GM23338 (cell line): ENCODE measurements at regions not wholly inside any gene's neighbourhood (a gene's known extent, or its start where the extent isn't known, plus 50 kb on each side); places are given as distances from the start of the nearest gene placed in this dataset.

Source experiments
- ATAC-seq: fragments of 200-7000 bp; cut with Tn5 transposase; 3 replicates; pipeline ENCODE4 v1.9.1; 2020
- DNase-seq: peaks from one replicate; pipeline ENCODE4 v3.0.0-alpha.2; 2015; ENCODE audit warnings: low spot score
- H2AFZ ChIP-seq: fragments of 200-600 bp; sonication (generic); 2 replicates; pipeline ENCODE4 v1.8.0; 2016; ENCODE audit warnings: antibody characterized with exemption, mild to moderate bottlenecking, moderate library complexity
- H3F3A ChIP-seq: fragments of 200-600 bp; sonication (generic); replicated peaks from 2 replicates; pipeline ENCODE4 v1.8.0; 2017; ENCODE audit warnings: antibody characterized with exemption, mixed run types, low read depth
- H3K27ac ChIP-seq: fragments of 200-600 bp; sonication (generic); 2 replicates; pipeline ENCODE4 v1.6.1; 2016; ENCODE audit warnings: low read depth
- H3K27me3 ChIP-seq: fragments of 200-600 bp; sonication (generic); 2 replicates; pipeline ENCODE4 v1.8.0; 2016; ENCODE audit warnings: mild to moderate bottlenecking, mixed run types, moderate library complexity; ENCODE audit not compliant: insufficient read depth
- H3K36me3 ChIP-seq: fragments of 200-600 bp; sonication (generic); 2 replicates; pipeline ENCODE4 v1.8.0; 2016; ENCODE audit warnings: mild to moderate bottlenecking; ENCODE audit not compliant: insufficient read depth
- H3K4me1 ChIP-seq: fragments of 200-600 bp; sonication (generic); 2 replicates; pipeline ENCODE4 v1.8.0; 2016; ENCODE audit warnings: mild to moderate bottlenecking, moderate library complexity; ENCODE audit not compliant: insufficient read depth
- H3K4me2 ChIP-seq: fragments of 200-600 bp; sonication (generic); 2 replicates; pipeline ENCODE4 v1.7.1; 2017; ENCODE audit warnings: mixed run types
- H3K4me3 ChIP-seq: fragments of 200-600 bp; sonication (generic); 2 replicates; pipeline ENCODE4 v1.6.1; 2016; ENCODE audit warnings: mixed run types
- H3K79me2 ChIP-seq: fragments of 200-600 bp; sonication (generic); replicated peaks from 2 replicates; pipeline ENCODE4 v1.8.0; 2017; ENCODE audit warnings: mild to moderate bottlenecking; ENCODE audit not compliant: insufficient read depth
- H3K9me2 ChIP-seq: fragments of 200-600 bp; sonication (generic); 2 replicates; pipeline ENCODE4 v1.8.0; 2017; ENCODE audit not compliant: insufficient read depth
- H4K20me1 ChIP-seq: fragments of 200-600 bp; sonication (generic); replicated peaks from 2 replicates; pipeline ENCODE4 v1.8.0; 2017; ENCODE audit warnings: mild to moderate bottlenecking; ENCODE audit not compliant: insufficient read depth
- H3K27ac Mint-ChIP-seq: 2 replicates; pipeline ENCODE4 v1.8.0; 2020; ENCODE audit warnings: inconsistent platforms, mild to moderate bottlenecking, moderate library complexity, mixed read lengths
- H3K27me3 Mint-ChIP-seq: 3 replicates; pipeline ENCODE4 v1.8.0; 2022; ENCODE audit warnings: low read depth, mild to moderate bottlenecking, moderate library complexity, mixed read lengths, inconsistent platforms; ENCODE audit not compliant: insufficient read depth, poor library complexity
- H3K36me3 Mint-ChIP-seq: 3 replicates; pipeline ENCODE4 v1.8.0; 2021; ENCODE audit warnings: low read depth, mild to moderate bottlenecking, inconsistent platforms, moderate library complexity, mixed read lengths
- H3K4me1 Mint-ChIP-seq: 3 replicates; pipeline ENCODE4 v1.8.0; 2020; ENCODE audit warnings: mild to moderate bottlenecking, inconsistent platforms, mixed read lengths
- H3K4me3 Mint-ChIP-seq: 3 replicates; pipeline ENCODE4 v1.8.0; 2021; ENCODE audit warnings: moderate library complexity, mild to moderate bottlenecking, inconsistent platforms, mixed read lengths
- H3K9me3 Mint-ChIP-seq: 3 replicates; pipeline ENCODE4 v1.8.0; 2020; ENCODE audit warnings: moderate library complexity, mild to moderate bottlenecking, inconsistent platforms, mixed read lengths
- EZH2phosphoT487 ChIP-seq: fragments of 200-600 bp; sonication (generic); IDR thresholded peaks from one replicate; pipeline ENCODE4 v1.8.1; 2018; ENCODE audit warnings: antibody characterized with exemption; ENCODE audit not compliant: unreplicated experiment
- JUNB ChIP-seq: IDR thresholded peaks from one replicate; pipeline ENCODE4 v1.6.1; 2016; ENCODE audit warnings: antibody characterized with exemption; ENCODE audit not compliant: unreplicated experiment
- NANOG ChIP-seq: IDR thresholded peaks from 2 replicates; pipeline ENCODE4 v1.6.1; 2016; ENCODE audit warnings: antibody characterized with exemption, borderline replicate concordance
- POLR2AphosphoS5 ChIP-seq: IDR thresholded peaks from 2 replicates; pipeline ENCODE4 v1.6.1; 2016; ENCODE audit warnings: antibody characterized with exemption, low read depth
- STAT1 ChIP-seq: IDR thresholded peaks from one replicate; pipeline ENCODE4 v1.6.1; 2016; ENCODE audit warnings: antibody characterized with exemption; ENCODE audit not compliant: unreplicated experiment
- ZNF114 ChIP-seq: fragments of 250-450 bp; sonication (Bioruptor Pico); IDR thresholded peaks from 2 replicates; pipeline ENCODE4 v1.5.0; 2020; ENCODE audit warnings: mild to moderate bottlenecking, moderate library complexity
- ZNF331 ChIP-seq: fragments of 250-450 bp; sonication (Bioruptor Pico); IDR thresholded peaks from 2 replicates; pipeline ENCODE4 v1.5.0; 2020; ENCODE audit warnings: low read depth, mild to moderate bottlenecking, moderate library complexity
- TF ChIP-seq, protein P1 (sequence below): fragments of 250-450 bp; sonication (Bioruptor Pico); IDR thresholded peaks from 2 replicates; pipeline ENCODE4 v1.5.0; 2020; ENCODE audit warnings: mild to moderate bottlenecking, moderate library complexity
- TF ChIP-seq, protein P2 (sequence below): IDR thresholded peaks from one replicate; pipeline ENCODE4 v1.6.1; 2018; ENCODE audit warnings: antibody characterized with exemption; ENCODE audit not compliant: unreplicated experiment
- TF ChIP-seq, protein P3 (sequence below), 2 experiments: fragments of 200-600 bp in 1 of 2; sonication (generic) in 1 of 2; conservative IDR thresholded peaks; 2 replicates each; pipeline versions ENCODE4 v1.5.1 to v1.6.1; 2016 to 2017; ENCODE audit warnings: antibody characterized with exemption in 2 of 2, low read depth in 2 of 2, mild to moderate bottlenecking in 2 of 2, moderate library complexity in 1 of 2

DNA sequence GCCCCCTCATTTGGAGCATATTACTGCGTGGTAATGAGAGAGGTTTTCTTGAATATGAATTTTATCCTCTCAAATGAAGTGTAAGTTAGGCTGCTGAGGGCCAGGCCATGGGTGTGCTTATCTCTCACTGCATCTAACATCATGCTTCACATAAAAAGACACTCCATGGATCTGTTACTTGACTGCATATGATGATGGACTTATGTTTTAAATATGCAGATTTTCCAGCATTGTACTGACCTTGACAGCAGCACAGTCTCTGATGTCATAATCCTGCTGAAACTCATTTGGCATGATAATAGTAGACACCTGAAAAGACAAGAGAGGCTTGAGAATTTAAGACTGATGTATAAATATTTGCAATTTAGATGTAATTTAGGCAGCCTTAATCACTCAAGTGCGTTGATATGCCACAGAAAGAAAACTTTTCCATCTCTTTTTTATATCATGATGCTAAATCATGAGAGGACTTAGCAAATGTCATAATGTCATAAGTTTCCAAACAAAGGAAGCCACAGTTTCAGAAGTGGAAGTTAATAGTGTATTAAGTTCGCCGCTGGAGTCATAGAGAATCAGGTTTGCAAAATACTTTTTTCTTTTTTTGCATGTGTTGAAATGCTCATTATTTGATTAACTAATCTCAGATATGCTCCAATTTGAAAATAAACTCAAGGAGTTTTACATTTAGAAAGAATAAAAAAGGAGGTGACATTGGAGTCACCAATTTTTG is 62.7 kb upstream of the CD302 start (continued):
- TF ChIP-seq, protein P1, sequence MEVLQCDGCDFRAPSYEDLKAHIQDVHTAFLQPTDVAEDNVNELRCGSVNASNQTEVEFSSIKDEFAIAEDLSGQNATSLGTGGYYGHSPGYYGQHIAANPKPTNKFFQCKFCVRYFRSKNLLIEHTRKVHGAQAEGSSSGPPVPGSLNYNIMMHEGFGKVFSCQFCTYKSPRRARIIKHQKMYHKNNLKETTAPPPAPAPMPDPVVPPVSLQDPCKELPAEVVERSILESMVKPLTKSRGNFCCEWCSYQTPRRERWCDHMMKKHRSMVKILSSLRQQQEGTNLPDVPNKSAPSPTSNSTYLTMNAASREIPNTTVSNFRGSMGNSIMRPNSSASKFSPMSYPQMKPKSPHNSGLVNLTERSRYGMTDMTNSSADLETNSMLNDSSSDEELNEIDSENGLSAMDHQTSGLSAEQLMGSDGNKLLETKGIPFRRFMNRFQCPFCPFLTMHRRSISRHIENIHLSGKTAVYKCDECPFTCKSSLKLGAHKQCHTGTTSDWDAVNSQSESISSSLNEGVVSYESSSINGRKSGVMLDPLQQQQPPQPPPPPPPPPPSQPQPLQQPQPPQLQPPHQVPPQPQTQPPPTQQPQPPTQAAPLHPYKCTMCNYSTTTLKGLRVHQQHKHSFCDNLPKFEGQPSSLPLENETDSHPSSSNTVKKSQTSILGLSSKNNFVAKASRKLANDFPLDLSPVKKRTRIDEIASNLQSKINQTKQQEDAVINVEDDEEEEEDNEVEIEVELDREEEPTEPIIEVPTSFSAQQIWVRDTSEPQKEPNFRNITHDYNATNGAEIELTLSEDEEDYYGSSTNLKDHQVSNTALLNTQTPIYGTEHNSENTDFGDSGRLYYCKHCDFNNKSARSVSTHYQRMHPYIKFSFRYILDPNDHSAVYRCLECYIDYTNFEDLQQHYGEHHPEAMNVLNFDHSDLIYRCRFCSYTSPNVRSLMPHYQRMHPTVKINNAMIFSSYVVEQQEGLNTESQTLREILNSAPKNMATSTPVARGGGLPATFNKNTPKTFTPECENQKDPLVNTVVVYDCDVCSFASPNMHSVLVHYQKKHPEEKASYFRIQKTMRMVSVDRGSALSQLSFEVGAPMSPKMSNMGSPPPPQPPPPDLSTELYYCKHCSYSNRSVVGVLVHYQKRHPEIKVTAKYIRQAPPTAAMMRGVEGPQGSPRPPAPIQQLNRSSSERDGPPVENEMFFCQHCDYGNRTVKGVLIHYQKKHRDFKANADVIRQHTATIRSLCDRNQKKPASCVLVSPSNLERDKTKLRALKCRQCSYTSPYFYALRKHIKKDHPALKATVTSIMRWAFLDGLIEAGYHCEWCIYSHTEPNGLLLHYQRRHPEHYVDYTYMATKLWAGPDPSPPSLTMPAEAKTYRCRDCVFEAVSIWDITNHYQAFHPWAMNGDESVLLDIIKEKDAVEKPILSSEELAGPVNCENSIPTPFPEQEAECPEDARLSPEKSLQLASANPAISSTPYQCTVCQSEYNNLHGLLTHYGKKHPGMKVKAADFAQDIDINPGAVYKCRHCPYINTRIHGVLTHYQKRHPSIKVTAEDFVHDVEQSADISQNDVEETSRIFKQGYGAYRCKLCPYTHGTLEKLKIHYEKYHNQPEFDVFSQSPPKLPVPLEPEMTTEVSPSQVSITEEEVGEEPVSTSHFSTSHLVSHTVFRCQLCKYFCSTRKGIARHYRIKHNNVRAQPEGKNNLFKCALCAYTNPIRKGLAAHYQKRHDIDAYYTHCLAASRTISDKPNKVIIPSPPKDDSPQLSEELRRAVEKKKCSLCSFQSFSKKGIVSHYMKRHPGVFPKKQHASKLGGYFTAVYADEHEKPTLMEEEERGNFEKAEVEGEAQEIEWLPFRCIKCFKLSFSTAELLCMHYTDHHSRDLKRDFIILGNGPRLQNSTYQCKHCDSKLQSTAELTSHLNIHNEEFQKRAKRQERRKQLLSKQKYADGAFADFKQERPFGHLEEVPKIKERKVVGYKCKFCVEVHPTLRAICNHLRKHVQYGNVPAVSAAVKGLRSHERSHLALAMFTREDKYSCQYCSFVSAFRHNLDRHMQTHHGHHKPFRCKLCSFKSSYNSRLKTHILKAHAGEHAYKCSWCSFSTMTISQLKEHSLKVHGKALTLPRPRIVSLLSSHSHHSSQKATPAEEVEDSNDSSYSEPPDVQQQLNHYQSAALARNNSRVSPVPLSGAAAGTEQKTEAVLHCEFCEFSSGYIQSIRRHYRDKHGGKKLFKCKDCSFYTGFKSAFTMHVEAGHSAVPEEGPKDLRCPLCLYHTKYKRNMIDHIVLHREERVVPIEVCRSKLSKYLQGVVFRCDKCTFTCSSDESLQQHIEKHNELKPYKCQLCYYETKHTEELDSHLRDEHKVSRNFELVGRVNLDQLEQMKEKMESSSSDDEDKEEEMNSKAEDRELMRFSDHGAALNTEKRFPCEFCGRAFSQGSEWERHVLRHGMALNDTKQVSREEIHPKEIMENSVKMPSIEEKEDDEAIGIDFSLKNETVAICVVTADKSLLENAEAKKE (CRISPR knock-in tag), result no peak

DNA sequence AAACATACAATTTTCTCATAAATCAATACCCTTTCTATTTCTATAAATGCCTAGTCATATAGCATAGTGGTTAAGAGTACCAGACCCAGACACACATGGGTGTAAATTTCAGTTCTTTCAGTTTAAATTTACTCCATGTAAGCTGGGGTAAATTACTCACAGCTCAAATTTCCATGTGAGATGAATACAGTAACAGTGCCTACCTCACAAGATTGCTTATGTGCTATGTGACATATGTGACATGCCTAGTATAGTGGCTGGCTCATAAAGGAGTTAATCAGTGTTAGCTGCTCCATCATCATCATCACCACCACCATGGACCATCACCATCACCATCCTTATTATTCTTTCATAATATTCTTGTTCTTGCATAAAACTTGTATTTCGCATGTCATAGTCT is 61.6 kb upstream of the CD302 start:
- Histone ChIP-seq H3K27me3 (no peaks in the 10 kb centered on the region), H4K20me1 (no peaks in the 10 kb centered on the region), H3K36me3 (no peaks in the 10 kb centered on the region), H3K79me2 (no peaks in the 10 kb centered on the region), H2AFZ (no peak overlapping the region), H3F3A (no peaks in the 10 kb centered on the region), H3K4me1 (peaks cover 7% of the 10 kb centered on the region; the same call in 1 of the 2 replicates), H3K9me2 (no peaks in the 10 kb centered on the region), H3K4me2 (no peak overlapping the region), H3K27ac (no peak overlapping the region), H3K4me3 (no peak overlapping the region)
- H3K4me1 Mint-ChIP-seq, result peaks cover 11% of the 10 kb centered on the region; the same call in 2 of the 3 replicates
- DNase-seq, result no peak
- H3K9me3 Mint-ChIP-seq, result no peaks in the 10 kb centered on the region
- peaks cover 3% of the 10 kb centered on the region; the same call in 1 of the 3 replicates for H3K36me3 Mint-ChIP-seq
- H3K27ac Mint-ChIP-seq, result no peak overlapping the region
- H3K4me3 Mint-ChIP-seq, result no peak overlapping the region
- ATAC-seq, result no peak
- no peaks in the 10 kb centered on the region for H3K27me3 Mint-ChIP-seq
- TF ChIP-seq ZNF114 (CRISPR knock-in tag) (no peak), ZNF331 (CRISPR knock-in tag) (no peak), EZH2phosphoT487 (no peak), JUNB (no peak), POLR2AphosphoS5 (no peak), NANOG (no peak), STAT1 (no peak)
- TF ChIP-seq, protein P2, sequence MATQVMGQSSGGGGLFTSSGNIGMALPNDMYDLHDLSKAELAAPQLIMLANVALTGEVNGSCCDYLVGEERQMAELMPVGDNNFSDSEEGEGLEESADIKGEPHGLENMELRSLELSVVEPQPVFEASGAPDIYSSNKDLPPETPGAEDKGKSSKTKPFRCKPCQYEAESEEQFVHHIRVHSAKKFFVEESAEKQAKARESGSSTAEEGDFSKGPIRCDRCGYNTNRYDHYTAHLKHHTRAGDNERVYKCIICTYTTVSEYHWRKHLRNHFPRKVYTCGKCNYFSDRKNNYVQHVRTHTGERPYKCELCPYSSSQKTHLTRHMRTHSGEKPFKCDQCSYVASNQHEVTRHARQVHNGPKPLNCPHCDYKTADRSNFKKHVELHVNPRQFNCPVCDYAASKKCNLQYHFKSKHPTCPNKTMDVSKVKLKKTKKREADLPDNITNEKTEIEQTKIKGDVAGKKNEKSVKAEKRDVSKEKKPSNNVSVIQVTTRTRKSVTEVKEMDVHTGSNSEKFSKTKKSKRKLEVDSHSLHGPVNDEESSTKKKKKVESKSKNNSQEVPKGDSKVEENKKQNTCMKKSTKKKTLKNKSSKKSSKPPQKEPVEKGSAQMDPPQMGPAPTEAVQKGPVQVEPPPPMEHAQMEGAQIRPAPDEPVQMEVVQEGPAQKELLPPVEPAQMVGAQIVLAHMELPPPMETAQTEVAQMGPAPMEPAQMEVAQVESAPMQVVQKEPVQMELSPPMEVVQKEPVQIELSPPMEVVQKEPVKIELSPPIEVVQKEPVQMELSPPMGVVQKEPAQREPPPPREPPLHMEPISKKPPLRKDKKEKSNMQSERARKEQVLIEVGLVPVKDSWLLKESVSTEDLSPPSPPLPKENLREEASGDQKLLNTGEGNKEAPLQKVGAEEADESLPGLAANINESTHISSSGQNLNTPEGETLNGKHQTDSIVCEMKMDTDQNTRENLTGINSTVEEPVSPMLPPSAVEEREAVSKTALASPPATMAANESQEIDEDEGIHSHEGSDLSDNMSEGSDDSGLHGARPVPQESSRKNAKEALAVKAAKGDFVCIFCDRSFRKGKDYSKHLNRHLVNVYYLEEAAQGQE, result no peak
- TF ChIP-seq, protein P3, sequence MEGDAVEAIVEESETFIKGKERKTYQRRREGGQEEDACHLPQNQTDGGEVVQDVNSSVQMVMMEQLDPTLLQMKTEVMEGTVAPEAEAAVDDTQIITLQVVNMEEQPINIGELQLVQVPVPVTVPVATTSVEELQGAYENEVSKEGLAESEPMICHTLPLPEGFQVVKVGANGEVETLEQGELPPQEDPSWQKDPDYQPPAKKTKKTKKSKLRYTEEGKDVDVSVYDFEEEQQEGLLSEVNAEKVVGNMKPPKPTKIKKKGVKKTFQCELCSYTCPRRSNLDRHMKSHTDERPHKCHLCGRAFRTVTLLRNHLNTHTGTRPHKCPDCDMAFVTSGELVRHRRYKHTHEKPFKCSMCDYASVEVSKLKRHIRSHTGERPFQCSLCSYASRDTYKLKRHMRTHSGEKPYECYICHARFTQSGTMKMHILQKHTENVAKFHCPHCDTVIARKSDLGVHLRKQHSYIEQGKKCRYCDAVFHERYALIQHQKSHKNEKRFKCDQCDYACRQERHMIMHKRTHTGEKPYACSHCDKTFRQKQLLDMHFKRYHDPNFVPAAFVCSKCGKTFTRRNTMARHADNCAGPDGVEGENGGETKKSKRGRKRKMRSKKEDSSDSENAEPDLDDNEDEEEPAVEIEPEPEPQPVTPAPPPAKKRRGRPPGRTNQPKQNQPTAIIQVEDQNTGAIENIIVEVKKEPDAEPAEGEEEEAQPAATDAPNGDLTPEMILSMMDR (conservative IDR thresholded peaks at IDR 0.05; ENCODE audit: low read depth in 2 of 2), result no peak
